Sigmoid colon (tissue), 4 donors: ENCODE measurements at regions not wholly inside any gene's neighbourhood (a gene's known extent, or its start where the extent isn't known, plus 50 kb on each side); places are given as distances from the start of the nearest gene placed in this dataset.

ENCODE experiments used
- EP300 ChIP-seq, 4 donors: sonication (generic); formaldehyde crosslinking; IDR thresholded peaks; one replicate each; pipeline ENCODE4 v1.6.1; 2017; ENCODE audit warnings: antibody characterized with exemption in 4 of 4
- POLR2A ChIP-seq, 2 donors: fragments of 450-650 bp; IDR thresholded peaks; one replicate each; pipeline ENCODE4 v1.6.1; 2016; ENCODE audit warnings: antibody characterized with exemption in 2 of 2, mild to moderate bottlenecking in 2 of 2, moderate library complexity in 2 of 2
- POLR2AphosphoS5 ChIP-seq, 4 donors: sonication (generic); formaldehyde crosslinking; IDR thresholded peaks; one replicate each; pipeline ENCODE4 v1.6.1; 2017; ENCODE audit warnings: antibody characterized with exemption in 4 of 4
- TF ChIP-seq, protein P1 (sequence below), 4 experiments: fragments of 450-650 bp in 3 of 4; fragments of 200-600 bp in 1 of 4; IDR thresholded peaks; one replicate each; pipeline ENCODE4 v1.5.1; 2016 to 2019; ENCODE audit warnings: antibody characterized with exemption in 4 of 4, mild to moderate bottlenecking in 3 of 4, moderate library complexity in 2 of 4

DNA sequence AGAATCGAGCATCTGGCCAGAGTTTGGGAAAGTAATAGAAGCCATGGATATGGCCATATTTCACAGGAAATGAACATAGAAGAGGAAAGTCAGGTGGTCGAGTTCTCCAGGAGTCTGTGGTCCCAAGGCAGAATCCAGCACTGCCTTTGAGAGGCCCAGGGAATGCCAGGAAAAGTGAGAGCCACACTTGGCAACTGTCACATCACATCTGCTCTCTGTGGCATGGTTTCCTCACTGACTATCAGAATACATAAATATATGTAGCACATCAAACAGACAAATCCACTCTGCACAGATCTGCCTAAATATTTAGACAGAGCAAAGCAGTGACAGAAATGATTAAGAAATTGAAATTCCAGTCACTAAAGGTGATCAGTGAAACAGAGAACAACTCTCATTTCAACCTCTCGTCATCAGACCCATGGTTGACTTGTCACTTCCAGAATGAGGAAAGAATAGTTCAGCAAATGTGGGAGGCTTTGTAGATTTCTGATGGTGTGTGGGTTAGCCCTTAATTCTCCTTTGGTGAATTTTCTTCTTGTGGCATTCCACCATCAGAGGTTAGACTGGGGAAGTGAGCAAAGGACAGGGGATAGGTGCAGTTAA lies 58.8 kb upstream of the MAN1A2 start:
- TF ChIP-seq, protein P1, sequence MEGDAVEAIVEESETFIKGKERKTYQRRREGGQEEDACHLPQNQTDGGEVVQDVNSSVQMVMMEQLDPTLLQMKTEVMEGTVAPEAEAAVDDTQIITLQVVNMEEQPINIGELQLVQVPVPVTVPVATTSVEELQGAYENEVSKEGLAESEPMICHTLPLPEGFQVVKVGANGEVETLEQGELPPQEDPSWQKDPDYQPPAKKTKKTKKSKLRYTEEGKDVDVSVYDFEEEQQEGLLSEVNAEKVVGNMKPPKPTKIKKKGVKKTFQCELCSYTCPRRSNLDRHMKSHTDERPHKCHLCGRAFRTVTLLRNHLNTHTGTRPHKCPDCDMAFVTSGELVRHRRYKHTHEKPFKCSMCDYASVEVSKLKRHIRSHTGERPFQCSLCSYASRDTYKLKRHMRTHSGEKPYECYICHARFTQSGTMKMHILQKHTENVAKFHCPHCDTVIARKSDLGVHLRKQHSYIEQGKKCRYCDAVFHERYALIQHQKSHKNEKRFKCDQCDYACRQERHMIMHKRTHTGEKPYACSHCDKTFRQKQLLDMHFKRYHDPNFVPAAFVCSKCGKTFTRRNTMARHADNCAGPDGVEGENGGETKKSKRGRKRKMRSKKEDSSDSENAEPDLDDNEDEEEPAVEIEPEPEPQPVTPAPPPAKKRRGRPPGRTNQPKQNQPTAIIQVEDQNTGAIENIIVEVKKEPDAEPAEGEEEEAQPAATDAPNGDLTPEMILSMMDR (IDR thresholded peaks at IDR 0.05): no peak
- TF ChIP-seq POLR2AphosphoS5 (IDR thresholded peaks at IDR 0.05): no peak
- TF ChIP-seq EP300 (IDR thresholded peaks at IDR 0.05): no peak
- TF ChIP-seq POLR2A (IDR thresholded peaks at IDR 0.05): no peak
